Iris pigment epithelial cell (primary cell): ENCODE measurements at regions not wholly inside any gene's neighbourhood (a gene's known extent, or its start where the extent isn't known, plus 50 kb on each side); places are given as distances from the start of the nearest gene placed in this dataset.

Experiments used
- DNase-seq: peaks from one replicate; pipeline ENCODE4 v3.0.0-alpha.2; 2011; ENCODE audit warnings: low read depth

GRCh38 chr4:114365591-114365990 lies 233.0 kb upstream of the UGT8 start:
- no peak for DNase-seq

DNA sequence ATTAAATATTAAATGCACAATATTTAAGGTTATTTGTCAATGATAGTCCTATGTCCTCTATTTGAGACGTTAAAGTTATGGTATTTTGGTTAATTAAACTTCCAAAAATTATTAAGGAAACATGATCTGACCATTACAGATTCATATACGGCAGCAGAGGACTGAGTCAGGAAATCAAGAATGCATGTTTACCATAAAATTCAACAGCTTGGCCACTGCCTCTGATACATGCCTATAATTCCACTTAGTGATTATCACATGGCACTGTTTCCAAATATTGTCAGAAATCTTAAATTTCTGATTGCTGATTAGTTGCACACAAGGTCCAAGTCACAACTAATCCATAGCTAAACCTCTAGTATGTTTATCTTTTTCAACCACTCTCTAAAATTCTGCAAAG lies 232.2 kb upstream of the UGT8 start:
- peak; percentile 44 for DNase-seq

DNA sequence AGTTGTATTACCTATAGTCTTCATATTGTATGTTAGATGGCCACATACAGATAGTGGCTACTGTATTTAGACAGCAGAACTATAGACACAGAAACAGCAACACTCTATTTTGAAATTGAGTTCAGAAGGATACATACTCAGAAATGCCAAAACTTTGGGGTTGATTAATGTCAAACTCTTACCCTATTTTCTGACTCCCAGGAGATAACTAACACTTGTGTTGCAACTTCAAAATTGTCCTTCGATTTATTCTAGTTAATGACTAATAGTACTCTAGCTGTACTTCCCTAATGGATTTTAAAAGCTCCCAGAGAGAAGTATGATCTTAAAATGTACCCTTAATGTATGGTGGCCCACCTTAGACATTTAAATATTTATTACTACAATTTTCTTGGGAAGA lies 229.9 kb upstream of the UGT8 start:
- no peak for DNase-seq

DNA sequence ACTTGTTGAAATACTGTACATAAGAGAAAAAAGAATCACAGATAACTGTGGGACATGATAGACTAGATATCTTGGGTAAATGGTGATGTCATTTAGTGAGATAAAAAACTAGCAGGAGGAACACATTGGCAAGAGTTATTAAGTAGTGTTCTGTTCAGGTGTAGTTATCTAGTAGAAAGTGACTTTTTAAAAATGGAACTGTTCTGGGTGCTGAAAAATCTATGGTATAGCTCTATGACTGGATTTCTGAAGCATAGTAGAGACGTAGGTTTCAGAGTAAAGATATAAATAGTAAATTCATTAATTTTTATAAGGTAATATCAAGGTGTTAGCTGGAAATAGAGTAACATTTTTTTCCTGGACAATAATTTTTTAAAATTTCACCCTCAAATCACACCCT lies 225.1 kb upstream of the UGT8 start:
- no peak for DNase-seq

DNA sequence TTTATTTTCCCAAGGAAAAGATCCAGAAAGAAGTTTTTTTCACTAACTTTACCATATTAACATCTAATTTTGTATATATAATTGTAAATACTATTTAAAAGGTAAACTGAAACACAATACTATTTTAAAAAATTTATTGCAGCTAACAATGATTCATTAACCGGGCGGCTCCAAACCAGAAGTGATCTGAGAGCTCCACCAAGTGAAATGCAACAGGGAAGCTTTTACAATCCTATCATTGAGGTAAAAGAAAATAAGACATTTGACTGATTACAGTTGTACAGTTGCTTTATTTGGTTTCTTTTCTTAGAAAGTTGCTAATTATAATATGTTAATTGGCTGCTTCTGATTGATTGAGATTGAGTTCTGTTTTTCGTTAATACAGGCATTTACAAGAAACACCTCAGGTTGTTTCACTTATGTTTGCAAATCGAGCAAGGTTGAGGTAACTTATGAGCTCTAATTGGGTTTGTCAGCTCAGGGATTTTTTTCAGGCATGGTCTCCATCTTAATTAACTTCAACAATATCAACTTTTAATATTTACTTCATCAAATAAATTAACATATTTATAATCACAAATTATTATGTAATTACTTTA lies 220.2 kb upstream of the UGT8 start:
- DNase-seq: peak; percentile 59

GRCh38 chr4:114383067-114383466 lies 215.5 kb upstream of the UGT8 start:
- no peak for DNase-seq

- DNase-seq: peak; percentile 93
Observed at GRCh38 chr4:114383721-114384120, 214.9 kb upstream of the UGT8 start.

DNA sequence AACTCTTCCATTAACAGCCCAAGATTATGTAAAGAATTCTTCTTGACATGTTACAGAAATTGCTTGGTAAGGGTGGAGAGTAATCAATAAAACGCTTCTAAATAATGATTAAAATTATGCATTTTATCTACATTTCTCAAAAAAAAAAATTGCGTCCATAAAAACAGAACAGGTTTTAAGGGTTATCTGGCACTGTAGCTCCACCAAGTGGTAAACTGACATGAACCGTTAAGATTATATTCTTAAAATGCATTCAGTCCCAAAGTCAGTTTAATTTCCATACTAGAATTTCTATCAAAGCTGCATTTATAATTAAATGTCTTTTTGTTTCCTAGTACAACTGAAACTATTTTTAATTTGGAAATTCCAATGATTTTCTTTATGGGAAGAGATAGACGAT lies 214.0 kb upstream of the UGT8 start:
- DNase-seq: peak; percentile 59

GRCh38 chr4:114385195-114385985 lies 213.2 kb upstream of the UGT8 start:
- no peak for DNase-seq

GRCh38 chr4:114386637-114387233 lies 211.9 kb upstream of the UGT8 start:
- peak; percentile 47 for DNase-seq

DNA sequence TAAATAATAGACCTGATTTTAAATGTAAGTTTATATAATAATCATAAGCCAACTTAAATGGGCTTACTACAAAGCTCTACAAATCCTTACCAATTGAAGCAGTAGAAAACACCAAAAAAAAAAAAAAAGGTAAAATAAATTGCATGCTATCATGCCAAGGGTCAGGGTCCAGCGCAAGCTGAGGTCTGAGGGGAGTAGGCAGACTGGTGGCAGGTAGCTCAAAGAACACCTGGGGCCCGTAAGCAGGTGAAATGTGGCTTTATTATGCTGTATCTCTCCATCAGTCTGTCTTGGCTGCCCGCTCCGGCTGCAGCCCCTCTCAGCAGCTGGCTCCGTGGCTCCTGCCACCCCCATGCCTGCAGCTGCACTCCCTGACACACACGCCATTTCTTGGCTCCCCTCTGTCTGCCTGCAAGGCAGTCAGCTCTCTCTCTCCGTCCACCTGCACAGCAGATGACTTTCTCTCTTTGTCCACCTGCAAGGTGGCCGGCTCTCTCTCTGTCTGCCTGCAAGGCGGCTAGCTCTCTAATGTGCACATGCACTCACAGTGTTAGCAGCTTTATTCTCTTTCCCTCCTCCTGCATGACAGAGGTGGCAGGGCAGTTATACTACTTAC lies 209.4 kb upstream of the UGT8 start:
- DNase-seq: no peak

GRCh38 chr4:114393295-114394038 lies 205.1 kb upstream of the UGT8 start:
- no peak for DNase-seq

- DNase-seq: no peak
Observed at GRCh38 chr4:114396808-114397207, 201.8 kb upstream of the UGT8 start.

- no peak for DNase-seq
Observed at GRCh38 chr4:114398410-114398809, 200.2 kb upstream of the UGT8 start.

GRCh38 chr4:114399105-114399504 lies 199.5 kb upstream of the UGT8 start:
- DNase-seq: no peak

DNA sequence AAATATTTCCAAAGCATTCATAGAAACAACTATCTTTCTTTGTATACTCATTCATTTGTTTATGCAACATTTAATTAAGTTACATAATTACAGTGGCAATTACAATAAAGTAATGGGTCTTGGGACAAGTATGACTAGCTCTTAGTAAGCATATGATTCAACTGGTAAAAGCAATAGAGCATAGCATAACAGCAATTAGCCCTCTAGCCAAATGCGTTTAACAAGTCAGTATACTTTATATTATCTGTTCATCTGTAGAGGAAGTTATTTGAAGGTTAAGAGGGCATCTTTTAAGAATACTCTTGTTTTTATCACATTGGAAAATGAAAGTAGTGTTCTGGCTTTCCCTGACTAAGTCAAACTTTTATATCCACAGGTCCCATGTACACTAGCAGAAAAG lies 198.1 kb upstream of the UGT8 start:
- DNase-seq: no peak

DNA sequence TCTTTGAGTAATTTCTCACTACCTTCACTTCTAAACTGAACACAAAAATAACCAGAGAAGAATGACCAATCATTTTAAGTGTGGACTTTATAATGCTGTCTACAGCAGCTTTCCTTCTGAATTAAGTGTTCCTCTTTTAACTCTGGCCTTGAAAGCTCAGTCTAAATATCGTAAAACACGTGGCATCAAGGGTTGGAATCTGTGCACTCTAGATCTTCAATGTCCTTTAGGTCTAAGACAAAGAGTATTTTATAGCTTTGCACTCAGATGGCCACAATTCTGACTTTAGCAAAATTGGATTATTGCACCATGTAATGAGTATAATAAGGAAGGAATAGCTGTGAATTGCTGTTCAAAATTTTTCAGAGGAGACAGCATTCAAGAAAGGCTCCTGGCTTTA lies 197.1 kb upstream of the UGT8 start:
- no peak for DNase-seq

DNA sequence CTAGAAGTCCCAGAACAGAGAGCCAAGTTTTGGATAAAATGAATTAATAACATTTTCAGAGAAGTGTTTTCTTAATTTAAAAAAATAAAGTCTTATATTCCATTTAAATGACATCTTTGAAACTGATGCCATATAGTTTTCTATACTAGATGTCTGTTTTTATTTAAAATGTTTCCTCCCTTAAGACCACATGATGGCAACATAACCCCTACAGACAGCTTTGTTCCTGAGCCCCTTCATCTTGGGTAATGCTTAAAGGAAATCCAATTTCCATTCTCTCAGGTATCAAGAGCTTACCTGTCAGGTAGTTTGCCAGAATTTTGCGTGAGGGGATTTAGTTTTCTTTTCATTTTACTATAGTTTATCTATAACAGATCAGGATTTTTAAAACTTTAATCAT lies 181.4 kb upstream of the UGT8 start:
- DNase-seq: no peak

DNA sequence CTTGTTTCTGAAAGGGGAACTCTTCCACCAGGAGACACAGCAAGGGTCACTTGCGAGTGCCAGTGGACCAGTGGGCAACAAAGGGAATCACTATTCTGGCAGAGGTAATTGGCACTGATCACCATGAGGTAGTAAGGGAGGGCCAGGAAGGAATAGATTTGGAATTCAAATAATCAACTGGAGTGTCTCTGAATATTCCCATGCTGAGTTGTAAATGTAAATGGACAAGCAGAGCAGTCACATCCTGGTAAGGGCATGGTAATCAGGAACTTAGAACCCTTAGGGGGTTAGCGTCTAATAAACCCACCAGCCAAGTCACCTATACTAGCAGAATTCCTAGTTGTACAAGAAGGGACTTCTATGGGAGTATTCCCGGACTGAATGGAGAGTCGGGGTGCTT lies 178.5 kb upstream of the UGT8 start:
- no peak for DNase-seq

- DNase-seq: no peak
Observed at GRCh38 chr4:114423582-114423981, 175.0 kb upstream of the UGT8 start.

GRCh38 chr4:114435116-114435515 lies 163.5 kb upstream of the UGT8 start:
- DNase-seq: no peak

DNA sequence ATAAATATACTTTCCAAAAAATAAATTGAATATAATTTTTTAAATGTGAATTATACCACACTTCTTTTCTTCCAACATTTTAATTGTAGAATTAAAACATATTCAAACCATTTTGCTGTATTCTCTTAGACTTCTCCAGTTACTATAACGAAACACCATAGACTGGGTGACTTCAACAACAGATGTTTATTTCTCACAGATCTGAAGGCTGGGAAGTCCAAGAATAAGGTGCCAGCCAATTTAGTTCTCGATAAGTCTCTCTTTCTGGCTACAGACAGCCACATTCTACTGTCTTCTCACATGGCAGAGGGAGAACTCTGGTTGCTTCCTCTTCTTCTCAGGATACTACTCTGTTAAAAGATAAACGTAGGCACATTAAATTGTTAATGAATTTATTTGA lies 155.8 kb upstream of the UGT8 start:
- no peak for DNase-seq
